Neuronal stem cell (in vitro differentiated cells): ENCODE measurements at regions not wholly inside any gene's neighbourhood (a gene's known extent, or its start where the extent isn't known, plus 50 kb on each side); places are given as distances from the start of the nearest gene placed in this dataset.
"Not testable (repeated sequence)": the region's sequence is repeated elsewhere in the genome, so short reads cannot be mapped to it uniquely, and the experiment has no call there.

Experiments
- DNase-seq: peaks from one replicate; pipeline ENCODE4 v3.0.0-alpha.2; 2013; ENCODE audit warnings: low spot score
- H2AFZ ChIP-seq: one replicate; pipeline ENCODE4 v1.6.1; 2013; ENCODE audit warnings: mild to moderate bottlenecking, low read length, inconsistent platforms
- H2AK5ac ChIP-seq: 2 replicates; pipeline ENCODE4 v1.6.1; 2013; ENCODE audit warnings: low read depth, mild to moderate bottlenecking, inconsistent platforms, low read length, moderate library complexity, mixed read lengths
- H2BK120ac ChIP-seq: 2 replicates; pipeline ENCODE4 v1.6.1; 2013; ENCODE audit warnings: low read depth, mild to moderate bottlenecking, inconsistent platforms, low read length, moderate library complexity, mixed read lengths
- H2BK12ac ChIP-seq: one replicate; pipeline ENCODE4 v1.6.1; 2013; ENCODE audit warnings: low read length, inconsistent platforms
- H2BK15ac ChIP-seq: 2 replicates; pipeline ENCODE4 v1.6.1; 2013; ENCODE audit warnings: mild to moderate bottlenecking, low read length, inconsistent platforms, mixed read lengths
- H2BK5ac ChIP-seq: one replicate; pipeline ENCODE4 v1.6.1; 2013; ENCODE audit warnings: inconsistent platforms, mild to moderate bottlenecking, low read length, moderate library complexity
- H3K14ac ChIP-seq: one replicate; pipeline ENCODE4 v1.6.1; 2013; ENCODE audit warnings: low read length, inconsistent platforms
- H3K18ac ChIP-seq: 2 replicates; pipeline ENCODE4 v1.6.1; 2013; ENCODE audit warnings: low read length, inconsistent platforms
- H3K23ac ChIP-seq: 2 replicates; pipeline ENCODE4 v1.6.1; 2013; ENCODE audit warnings: low read depth, mild to moderate bottlenecking, mixed read lengths, low read length, inconsistent platforms; ENCODE audit not compliant: poor library complexity
- H3K27ac ChIP-seq: replicated peaks from 3 replicates; pipeline ENCODE4 v1.5.1; 2013; ENCODE audit warnings: low read length, inconsistent platforms
- H3K27me3 ChIP-seq, 3 experiments: 2 replicates each; pipeline ENCODE4 v1.6.1; 2013; ENCODE audit warnings: low read length in 3 of 3, mild to moderate bottlenecking in 2 of 3, inconsistent platforms in 1 of 3, low read depth in 1 of 3, mixed read lengths in 1 of 3, moderate library complexity in 1 of 3; ENCODE audit not compliant: control insufficient read depth in 3 of 3, insufficient read depth in 3 of 3
- H3K36me3 ChIP-seq, 2 donors: replicated peaks in 1 of 2; 2 replicates each; pipeline ENCODE4 v1.6.1; 2013; ENCODE audit warnings: low read length in 2 of 2; ENCODE audit not compliant: control insufficient read depth in 2 of 2, insufficient read depth in 2 of 2
- H3K4ac ChIP-seq: 2 replicates; pipeline ENCODE4 v1.6.1; 2013; ENCODE audit warnings: inconsistent platforms, mild to moderate bottlenecking, low read length, moderate library complexity
- H3K4me1 ChIP-seq, 2 donors: 1 replicate in 1 of 2; 2 replicates in 1 of 2; pipeline ENCODE4 v1.6.1; 2013; ENCODE audit warnings: low read length in 2 of 2, low read depth in 1 of 2; ENCODE audit not compliant: control insufficient read depth in 2 of 2, insufficient read depth in 1 of 2
- H3K4me2 ChIP-seq: one replicate; pipeline ENCODE4 v1.6.1; 2013; ENCODE audit warnings: mild to moderate bottlenecking, low read length, inconsistent platforms; ENCODE audit not compliant: insufficient read depth, poor library complexity, severe bottlenecking
- H3K4me3 ChIP-seq, 2 donors: 2 replicates each; pipeline ENCODE4 v1.5.1; 2013; ENCODE audit warnings: low read length in 2 of 2, mild to moderate bottlenecking in 2 of 2, inconsistent platforms in 1 of 2, moderate library complexity in 1 of 2
- H3K79me1 ChIP-seq: one replicate; pipeline ENCODE4 v1.6.1; 2013; ENCODE audit warnings: low read depth, mild to moderate bottlenecking, inconsistent platforms, low read length, moderate library complexity
- H3K9ac ChIP-seq: one replicate; pipeline ENCODE4 v1.6.1; 2013; ENCODE audit warnings: mild to moderate bottlenecking, low read depth, low read length, inconsistent platforms; ENCODE audit not compliant: poor library complexity
- H3K9me3 ChIP-seq, 2 donors: replicated peaks in 1 of 2; 2 replicates each; pipeline versions ENCODE3 to v1.6.1; 2013; ENCODE audit warnings: low read length in 2 of 2, mild to moderate bottlenecking in 2 of 2, inconsistent platforms in 1 of 2, low read depth in 1 of 2, mixed read lengths in 1 of 2, moderate library complexity in 1 of 2; ENCODE audit not compliant: control insufficient read depth in 2 of 2, insufficient read depth in 1 of 2
- H4K8ac ChIP-seq: one replicate; pipeline ENCODE4 v1.6.1; 2013; ENCODE audit warnings: low read depth, mild to moderate bottlenecking, inconsistent platforms, low read length, moderate library complexity
- H4K91ac ChIP-seq: one replicate; pipeline ENCODE4 v1.6.1; 2013; ENCODE audit warnings: low read length, low read depth, mild to moderate bottlenecking, inconsistent platforms; ENCODE audit not compliant: poor library complexity
- WGBS, 2 donors: extraction: QIAGEN DNeasy Blood & Tissue Kit; methylation state at CpG; one replicate each; pipeline ENCODE4 v1.1.7; 2013; ENCODE audit warnings: missing lambda C conversion rate in 2 of 2, mixed read lengths in 1 of 2; ENCODE audit not compliant: insufficient read length in 2 of 2, insufficient replicate concordance in 1 of 2; ENCODE audit errors: extremely low coverage in 2 of 2; 5-methylcytosine and 5-hydroxymethylcytosine counted together

GRCh38 chr1:120465900-120466299 lies 51.1 kb downstream of the NBPF8 start:
- DNase-seq, H3K14ac ChIP-seq, H2BK5ac ChIP-seq, H3K4me3 ChIP-seq, H3K79me1 ChIP-seq, H3K27me3 ChIP-seq, H2BK120ac ChIP-seq, H3K36me3 ChIP-seq, H4K91ac ChIP-seq, H3K4me1 ChIP-seq, H2AK5ac ChIP-seq, H3K23ac ChIP-seq, H3K4ac ChIP-seq, H4K8ac ChIP-seq, H2BK15ac ChIP-seq, H2AFZ ChIP-seq, H2BK12ac ChIP-seq, H3K4me2 ChIP-seq, H3K9ac ChIP-seq, H3K18ac ChIP-seq, H3K27ac ChIP-seq, H3K9me3 ChIP-seq: not testable (repeated sequence)
- no CpG with 5 or more reads among the region's 6 CpGs for WGBS, 2 donors

- not testable (repeated sequence) for H3K4me2 ChIP-seq, H2BK120ac ChIP-seq, H2AFZ ChIP-seq, H3K23ac ChIP-seq, H3K4me1 ChIP-seq, H3K9me3 ChIP-seq, H3K4ac ChIP-seq, H3K27me3 ChIP-seq, H3K36me3 ChIP-seq, H2BK15ac ChIP-seq, H2BK5ac ChIP-seq, H2BK12ac ChIP-seq, DNase-seq, H3K18ac ChIP-seq, H3K9ac ChIP-seq, H3K14ac ChIP-seq, H4K8ac ChIP-seq, H4K91ac ChIP-seq, H3K79me1 ChIP-seq, H3K4me3 ChIP-seq, H3K27ac ChIP-seq, H2AK5ac ChIP-seq
- WGBS, 2 donors = no CpG with 5 or more reads among the region's 4 CpGs
Measured at GRCh38 chr1:120477663-120478062, 62.8 kb downstream of the NBPF8 start.

GRCh38 chr1:120478400-120478799 lies 63.6 kb downstream of the NBPF8 start:
- not testable (repeated sequence) for H3K23ac ChIP-seq, H3K9ac ChIP-seq, H3K14ac ChIP-seq, H3K4me3 ChIP-seq, H3K36me3 ChIP-seq, H4K8ac ChIP-seq, H2BK12ac ChIP-seq, H3K9me3 ChIP-seq, H3K4ac ChIP-seq, H3K27me3 ChIP-seq, H3K27ac ChIP-seq, H3K4me1 ChIP-seq, H4K91ac ChIP-seq, H2BK120ac ChIP-seq, H3K18ac ChIP-seq, H3K4me2 ChIP-seq, H2BK5ac ChIP-seq, H3K79me1 ChIP-seq, H2AK5ac ChIP-seq, DNase-seq, H2BK15ac ChIP-seq, H2AFZ ChIP-seq
- no CpG with 5 or more reads among the region's 5 CpGs for WGBS, 2 donors

- H2BK5ac ChIP-seq, H4K91ac ChIP-seq, H3K79me1 ChIP-seq, H3K36me3 ChIP-seq, H3K18ac ChIP-seq, H2BK15ac ChIP-seq, H2AFZ ChIP-seq, H3K4me2 ChIP-seq, H3K4me1 ChIP-seq, DNase-seq, H3K27ac ChIP-seq, H4K8ac ChIP-seq, H3K4me3 ChIP-seq, H3K4ac ChIP-seq, H2AK5ac ChIP-seq, H3K9ac ChIP-seq, H2BK12ac ChIP-seq, H3K27me3 ChIP-seq, H3K9me3 ChIP-seq, H3K14ac ChIP-seq, H2BK120ac ChIP-seq, H3K23ac ChIP-seq: not testable (repeated sequence)
- WGBS, 2 donors = no CpG with 5 or more reads among the region's 2 CpGs
Measured at GRCh38 chr1:120487542-120487941, 72.7 kb downstream of the NBPF8 start.
